Astrocyte (in vitro differentiated cells and primary cell): ENCODE measurements at regions not wholly inside any gene's neighbourhood (a gene's known extent, or its start where the extent isn't known, plus 50 kb on each side); places are given as distances from the start of the nearest gene placed in this dataset.
"Not testable (repeated sequence)": the region's sequence is repeated elsewhere in the genome, so short reads cannot be mapped to it uniquely, and the experiment has no call there.

Source experiments
- EZH2 ChIP-seq: IDR thresholded peaks from 2 replicates; pipeline ENCODE4 v1.6.1; 2012; ENCODE audit warnings: mild to moderate bottlenecking, low read length, inconsistent platforms; ENCODE audit not compliant: insufficient read depth
- TF ChIP-seq, protein P1 (sequence below): IDR thresholded peaks from 2 replicates; pipeline ENCODE4 v1.5.1; 2011; ENCODE audit warnings: low read depth, mild to moderate bottlenecking, inconsistent platforms, low read length, moderate library complexity; ENCODE audit not compliant: insufficient read depth

DNA sequence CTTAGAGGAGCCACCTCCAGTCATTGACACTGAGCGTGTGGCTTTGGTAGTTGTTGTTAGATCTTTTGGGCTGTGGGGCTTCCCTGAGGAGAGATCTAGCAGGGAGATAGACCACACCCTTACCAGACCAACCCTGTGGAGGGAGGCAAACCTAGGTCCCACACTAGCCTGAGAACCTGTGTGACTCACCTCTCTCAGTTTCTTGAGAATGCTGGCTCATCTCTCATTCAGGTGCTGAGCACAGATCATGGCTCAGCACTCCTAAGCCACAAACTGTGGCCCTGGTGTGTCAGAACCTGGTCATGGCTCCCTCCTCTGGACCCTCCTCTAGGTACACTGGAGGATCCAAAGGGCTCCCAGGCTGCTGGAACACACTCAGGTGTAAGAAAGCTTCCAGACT is 919.7 kb downstream of the PRIM2 start:
- TF ChIP-seq, protein P1, sequence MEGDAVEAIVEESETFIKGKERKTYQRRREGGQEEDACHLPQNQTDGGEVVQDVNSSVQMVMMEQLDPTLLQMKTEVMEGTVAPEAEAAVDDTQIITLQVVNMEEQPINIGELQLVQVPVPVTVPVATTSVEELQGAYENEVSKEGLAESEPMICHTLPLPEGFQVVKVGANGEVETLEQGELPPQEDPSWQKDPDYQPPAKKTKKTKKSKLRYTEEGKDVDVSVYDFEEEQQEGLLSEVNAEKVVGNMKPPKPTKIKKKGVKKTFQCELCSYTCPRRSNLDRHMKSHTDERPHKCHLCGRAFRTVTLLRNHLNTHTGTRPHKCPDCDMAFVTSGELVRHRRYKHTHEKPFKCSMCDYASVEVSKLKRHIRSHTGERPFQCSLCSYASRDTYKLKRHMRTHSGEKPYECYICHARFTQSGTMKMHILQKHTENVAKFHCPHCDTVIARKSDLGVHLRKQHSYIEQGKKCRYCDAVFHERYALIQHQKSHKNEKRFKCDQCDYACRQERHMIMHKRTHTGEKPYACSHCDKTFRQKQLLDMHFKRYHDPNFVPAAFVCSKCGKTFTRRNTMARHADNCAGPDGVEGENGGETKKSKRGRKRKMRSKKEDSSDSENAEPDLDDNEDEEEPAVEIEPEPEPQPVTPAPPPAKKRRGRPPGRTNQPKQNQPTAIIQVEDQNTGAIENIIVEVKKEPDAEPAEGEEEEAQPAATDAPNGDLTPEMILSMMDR, result not testable (repeated sequence)
- TF ChIP-seq EZH2, result not testable (repeated sequence)
